ENCODE measurements at regions not wholly inside any gene's neighbourhood (a gene's known extent, or its start where the extent isn't known, plus 50 kb on each side); places are given as distances from the start of the nearest gene placed in this dataset.

GRCh38 chr6:126939784-126940183 is 178.7 kb upstream of the RSPO3 start:
- TF ChIP-seq CTCF (IDR thresholded peaks at IDR 0.05) (no peak), EP300 (IDR thresholded peaks at IDR 0.05) (no peak), POLR2A (IDR thresholded peaks at IDR 0.05) (no peak)
